H9 (cell line): ENCODE measurements at regions not wholly inside any gene's neighbourhood (a gene's known extent, or its start where the extent isn't known, plus 50 kb on each side); places are given as distances from the start of the nearest gene placed in this dataset.

Experiments
- DNase-seq: peaks from one replicate; pipeline ENCODE4 v3.0.0-alpha.2; 2017
- H2AFZ ChIP-seq: one replicate; pipeline ENCODE4 v1.6.1; 2013; ENCODE audit warnings: mild to moderate bottlenecking, low read length, control low read depth, moderate library complexity
- H2AK5ac ChIP-seq: 2 replicates; pipeline ENCODE4 v1.6.1; 2013; ENCODE audit warnings: low read length, control low read depth, mixed read lengths; ENCODE audit not compliant: insufficient read length
- H2BK120ac ChIP-seq: one replicate; pipeline ENCODE4 v1.6.1; 2013; ENCODE audit warnings: low read depth, mild to moderate bottlenecking, low read length, control low read depth, inconsistent platforms; ENCODE audit not compliant: poor library complexity, severe bottlenecking
- H2BK12ac ChIP-seq: 2 replicates; pipeline ENCODE4 v1.6.1; 2013; ENCODE audit warnings: low read length, control low read depth, mixed read lengths, low read depth; ENCODE audit not compliant: insufficient read length
- H2BK15ac ChIP-seq: 2 replicates; pipeline ENCODE4 v1.6.1; 2013; ENCODE audit warnings: low read depth, low read length, control low read depth
- H2BK20ac ChIP-seq: one replicate; pipeline ENCODE4 v1.6.1; 2013; ENCODE audit warnings: low read depth, mild to moderate bottlenecking, low read length, control low read depth, inconsistent platforms; ENCODE audit not compliant: poor library complexity, severe bottlenecking
- H2BK5ac ChIP-seq: 2 replicates; pipeline ENCODE4 v1.6.1; 2013; ENCODE audit warnings: low read length, control low read depth, mixed read lengths; ENCODE audit not compliant: insufficient read length
- H3K14ac ChIP-seq: 2 replicates; pipeline ENCODE4 v1.6.1; 2013; ENCODE audit warnings: low read length, control low read depth; ENCODE audit not compliant: insufficient read depth
- H3K18ac ChIP-seq: 2 replicates; pipeline ENCODE4 v1.6.1; 2013; ENCODE audit warnings: low read depth, mild to moderate bottlenecking, mixed read lengths, low read length, control low read depth; ENCODE audit not compliant: insufficient read length
- H3K23ac ChIP-seq: 2 replicates; pipeline ENCODE4 v1.6.1; 2013; ENCODE audit warnings: low read length, control low read depth, mixed read lengths, low read depth; ENCODE audit not compliant: insufficient read length
- H3K23me2 ChIP-seq: 2 replicates; pipeline ENCODE4 v1.6.1; 2013; ENCODE audit warnings: low read depth, mild to moderate bottlenecking, mixed read lengths, low read length, control low read depth; ENCODE audit not compliant: insufficient read length, poor library complexity, severe bottlenecking
- H3K27ac ChIP-seq: 2 replicates; pipeline ENCODE4 v1.5.1; 2013; ENCODE audit warnings: low read length, control low read depth, mixed read lengths, low read depth; ENCODE audit not compliant: insufficient read length
- H3K27me3 ChIP-seq: 2 replicates; pipeline ENCODE4 v1.6.1; 2013; ENCODE audit warnings: low read length, control low read depth, inconsistent platforms; ENCODE audit not compliant: insufficient read depth
- H3K4ac ChIP-seq: 2 replicates; pipeline ENCODE4 v1.6.1; 2013; ENCODE audit warnings: low read depth, mild to moderate bottlenecking, control low read depth, inconsistent platforms, low read length, moderate library complexity
- H3K4me1 ChIP-seq: 2 replicates; pipeline ENCODE4 v1.6.1; 2013; ENCODE audit warnings: low read length, control low read depth, inconsistent platforms; ENCODE audit not compliant: insufficient read depth
- H3K4me2 ChIP-seq: 2 replicates; pipeline ENCODE4 v1.6.1; 2013; ENCODE audit warnings: low read length, control low read depth, mixed read lengths; ENCODE audit not compliant: insufficient read length, insufficient read depth
- H3K56ac ChIP-seq: 2 replicates; pipeline ENCODE4 v1.6.1; 2013; ENCODE audit warnings: low read depth, mild to moderate bottlenecking, mixed read lengths, low read length, control low read depth; ENCODE audit not compliant: insufficient read length
- H3K79me1 ChIP-seq: 2 replicates; pipeline ENCODE4 v1.6.1; 2013; ENCODE audit warnings: low read depth, mild to moderate bottlenecking, moderate library complexity, low read length, control low read depth, inconsistent platforms; ENCODE audit not compliant: insufficient read depth, poor library complexity, severe bottlenecking
- H3K79me2 ChIP-seq: 2 replicates; pipeline ENCODE4 v1.6.1; 2013; ENCODE audit warnings: low read length, control low read depth, inconsistent platforms; ENCODE audit not compliant: insufficient read depth
- H3K9ac ChIP-seq: 2 replicates; pipeline ENCODE4 v1.6.1; 2013; ENCODE audit warnings: low read length, control low read depth, mixed read lengths; ENCODE audit not compliant: insufficient read length; ENCODE audit errors: extremely low read depth
- H3K9me3 ChIP-seq: one replicate; pipeline ENCODE4 v1.6.1; 2013; ENCODE audit warnings: low read depth, low read length, inconsistent platforms; ENCODE audit not compliant: control insufficient read depth
- H3T11ph ChIP-seq: one replicate; pipeline ENCODE4 v1.6.1; 2013; ENCODE audit warnings: mild to moderate bottlenecking, low read length, control low read depth, inconsistent platforms
- H4K20me1 ChIP-seq: one replicate; pipeline ENCODE4 v1.6.1; 2013; ENCODE audit not compliant: control insufficient read depth, insufficient read length, insufficient read depth
- H4K5ac ChIP-seq: 2 replicates; pipeline ENCODE4 v1.6.1; 2013; ENCODE audit warnings: low read depth, mild to moderate bottlenecking, mixed read lengths, low read length, control low read depth; ENCODE audit not compliant: insufficient read length
- H4K8ac ChIP-seq: replicated peaks from 2 replicates; pipeline ENCODE4 v1.6.1; 2013; ENCODE audit warnings: low read length, control low read depth, mixed read lengths, low read depth; ENCODE audit not compliant: insufficient read length
- H4K91ac ChIP-seq: 2 replicates; pipeline ENCODE4 v1.6.1; 2013; ENCODE audit warnings: low read depth, mild to moderate bottlenecking, moderate library complexity, mixed read lengths, low read length, control low read depth; ENCODE audit not compliant: insufficient read length
- H3K27ac Mint-ChIP-seq, 3 experiments: 2 replicates in 2 of 3; 3 replicates in 1 of 3; pipeline ENCODE4 v1.8.0; 2020 to 2021; ENCODE audit warnings: mixed read lengths in 3 of 3, mild to moderate bottlenecking in 1 of 3, moderate library complexity in 1 of 3
- H3K27me3 Mint-ChIP-seq: 2 replicates; pipeline ENCODE4 v1.8.0; 2021; ENCODE audit warnings: low read depth, mild to moderate bottlenecking, moderate library complexity, mixed read lengths
- H3K36me3 Mint-ChIP-seq, 3 experiments: 2 replicates in 2 of 3; 3 replicates in 1 of 3; pipeline ENCODE4 v1.8.0; 2020 to 2021; ENCODE audit warnings: low read depth in 3 of 3, mixed read lengths in 3 of 3; ENCODE audit not compliant: insufficient read depth in 1 of 3
- H3K4me1 Mint-ChIP-seq, 2 experiments: 2 replicates each; pipeline ENCODE4 v1.8.0; 2020; ENCODE audit warnings: mixed read lengths in 2 of 2
- H3K4me3 Mint-ChIP-seq, 2 experiments: 2 replicates in 1 of 2; 3 replicates in 1 of 2; pipeline ENCODE4 v1.8.0; 2020 to 2021; ENCODE audit warnings: mild to moderate bottlenecking in 2 of 2, mixed read lengths in 2 of 2, moderate library complexity in 1 of 2
- H3K9me3 Mint-ChIP-seq, 2 experiments: 2 replicates in 1 of 2; 3 replicates in 1 of 2; pipeline ENCODE4 v1.8.0; 2020; ENCODE audit warnings: mild to moderate bottlenecking in 2 of 2, mixed read lengths in 2 of 2, moderate library complexity in 1 of 2
- CTCF ChIP-seq: fragments of 200-600 bp; sonication (generic); conservative IDR thresholded peaks from 3 replicates; pipeline ENCODE4 v1.8.0; 2021; ENCODE audit warnings: antibody characterized with exemption, mild to moderate bottlenecking

DNA sequence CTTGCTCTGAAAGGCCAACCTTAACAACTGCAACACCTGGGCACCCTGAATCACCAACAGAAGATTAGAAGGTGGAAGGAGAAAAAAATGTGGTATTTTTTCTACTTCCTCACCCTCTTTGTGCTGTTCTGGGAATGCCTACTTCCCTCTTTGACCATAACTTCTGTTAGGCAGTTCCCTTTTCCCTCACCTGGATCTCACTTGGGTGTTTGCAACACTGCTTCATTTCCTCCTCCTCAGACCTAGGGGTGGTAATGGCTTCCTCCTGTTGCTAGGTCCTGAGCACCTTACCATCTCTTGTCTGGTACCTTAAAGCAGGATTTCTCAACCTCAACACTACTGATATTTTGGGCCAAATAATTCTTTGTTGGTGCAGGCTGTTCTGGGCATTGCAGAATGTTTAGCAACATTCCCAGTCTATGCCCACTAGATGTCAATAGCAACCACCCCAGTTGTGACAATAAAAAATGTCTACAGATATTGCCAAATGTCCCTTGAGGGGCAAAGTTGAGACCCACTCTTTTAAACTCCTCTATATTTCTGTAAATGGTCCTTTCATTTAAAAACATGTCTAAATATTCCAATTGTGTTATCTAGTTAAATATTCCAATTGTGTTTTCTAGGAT lies 300.0 kb upstream of the VLDLR start:
- no peaks in the 10 kb centered on the region for H4K20me1 ChIP-seq
- Mint-ChIP-seq H3K9me3 (peaks cover 6 to 14% of the 10 kb centered on the region in 2 experiments; a peak in 4 of 5 replicates), H3K27ac (no peak overlapping the region), H3K4me1 (no peaks in the 10 kb centered on the region), H3K36me3 (peaks cover 2 to 15% (median 10%) of the 10 kb centered on the region in 3 experiments; a peak in 6 of 7 replicates), H3K4me3 (no peak overlapping the region), H3K27me3 (no peaks in the 10 kb centered on the region)
- H4K8ac ChIP-seq: no peak overlapping the region
- H2BK5ac ChIP-seq: no peak overlapping the region
- no peak overlapping the region for H3K27ac ChIP-seq
- H3K9ac ChIP-seq: no peak overlapping the region
- H3K9me3 ChIP-seq: no peaks in the 10 kb centered on the region
- H3K4me1 ChIP-seq: no peaks in the 10 kb centered on the region
- no peak overlapping the region for H3K14ac ChIP-seq
- no peak overlapping the region for H4K91ac ChIP-seq
- H3K56ac ChIP-seq: no peak overlapping the region
- no peak overlapping the region for H3K23ac ChIP-seq
- no peak overlapping the region for H3T11ph ChIP-seq
- H3K27me3 ChIP-seq: no peaks in the 10 kb centered on the region
- H4K5ac ChIP-seq: no peak overlapping the region
- no peak overlapping the region for H3K18ac ChIP-seq
- H3K23me2 ChIP-seq: no peaks in the 10 kb centered on the region
- no peak overlapping the region for H3K4me2 ChIP-seq
- H3K4ac ChIP-seq: no peak overlapping the region
- no peak for TF ChIP-seq CTCF
- no peak overlapping the region for H2AK5ac ChIP-seq
- H2AFZ ChIP-seq: no peak overlapping the region
- no peak overlapping the region for H2BK12ac ChIP-seq
- no peak overlapping the region for H2BK120ac ChIP-seq
- no peak overlapping the region for H2BK20ac ChIP-seq
- DNase-seq: no peak
- H2BK15ac ChIP-seq: no peak overlapping the region
- H3K79me2 ChIP-seq: no peaks in the 10 kb centered on the region
- no peaks in the 10 kb centered on the region for H3K79me1 ChIP-seq
